ENCODE measurements at regions not wholly inside any gene's neighbourhood (a gene's known extent, or its start where the extent isn't known, plus 50 kb on each side); places are given as distances from the start of the nearest gene placed in this dataset.

DNA sequence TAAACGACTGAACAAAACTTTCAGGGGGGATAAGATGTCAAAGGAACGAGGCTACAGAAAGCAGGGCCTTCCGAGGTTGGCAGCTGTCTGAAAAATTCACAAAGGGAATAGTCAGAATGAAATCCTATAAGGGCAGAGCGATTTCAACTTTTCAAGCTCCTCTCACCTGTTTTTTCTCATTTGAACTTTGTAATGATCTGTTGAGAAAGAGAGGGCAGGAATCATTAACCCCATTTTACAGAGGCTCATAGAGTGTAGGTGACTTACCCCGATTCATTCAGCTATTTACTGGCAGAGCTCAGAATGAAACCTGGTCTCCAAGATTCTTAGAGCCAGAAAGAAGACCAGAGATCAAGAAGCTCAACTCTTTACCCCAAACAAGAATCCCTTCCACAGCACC is 266.1 kb upstream of the ARID1B start:
- TF ChIP-seq EZH2phosphoT487 (IDR thresholded peaks at IDR 0.05; ENCODE audit: insufficient read depth, low read depth) (no peak), EZH2 (IDR thresholded peaks at IDR 0.05; ENCODE audit: insufficient read depth, poor library complexity, severe bottlenecking) (no peak)

Data from GM23248 (cell line).